GM12878 (cell line): ENCODE measurements at regions not wholly inside any gene's neighbourhood (a gene's known extent, or its start where the extent isn't known, plus 50 kb on each side); places are given as distances from the start of the nearest gene placed in this dataset.

Experiments
- ATAC-seq: fragments of 200-7000 bp; cut with Tn5 transposase; 3 replicates; pipeline ENCODE4 v1.9.1; 2020; ENCODE audit warnings: mild to moderate bottlenecking, moderate library complexity
- BruUV-seq: library from RNA; stranded (reverse); fragments of 400-500 nt; replicated peaks from 2 replicates; lab custom pipeline; 2021; lab: Mats Ljungman, UMichigan
- CTCF ChIA-PET: fragments of 300-600 bp; sonication (Branson Sonifier 250); formaldehyde crosslinking; extraction: SDS; loops from one replicate; lab custom pipeline; 2021; ENCODE audit warnings: inconsistent platforms; lab: Yijun Ruan, JAX
- POLR2A ChIA-PET: fragments of 350-600 bp; formaldehyde crosslinking; extraction: SDS; loops from one replicate; lab custom pipeline; 2021; ENCODE audit warnings: inconsistent platforms; lab: Charles Lee
- RAD21 ChIA-PET: fragments of 300-600 bp; sonication (Branson Sonifier 250); formaldehyde crosslinking; loops from one replicate; lab custom pipeline; 2023; ENCODE audit warnings: antibody characterized with exemption; ENCODE audit not compliant: unreplicated experiment; lab: Charles Lee
- SMC1A ChIA-PET: fragments of 300-600 bp; sonication (Branson Sonifier 250); formaldehyde crosslinking; loops from one replicate; lab custom pipeline; 2023; ENCODE audit not compliant: unreplicated experiment, uncharacterized antibody; lab: Charles Lee
- DNase-seq: peaks from one replicate; pipeline ENCODE4 v3.0.0-alpha.2; 2011; ENCODE audit warnings: low read depth, low spot score
- FAIRE-seq: peaks from 3 replicates; lab custom pipeline; 2011; peaks lifted over from hg19 to GRCh38; lab: Jason Lieb, UNC
- H2AFZ ChIP-seq: 2 replicates; pipeline ENCODE4 v1.6.0; 2011; ENCODE audit warnings: low read depth, low read length, control low read depth; ENCODE audit not compliant: control insufficient read depth
- H3K27ac ChIP-seq: 2 replicates; pipeline ENCODE4 v1.5.1; 2011; ENCODE audit warnings: control low read depth; ENCODE audit not compliant: control insufficient read depth, insufficient read depth
- H3K27me3 ChIP-seq, 2 experiments: replicated peaks in 1 of 2; 2 replicates each; pipeline versions ENCODE4 v1.6.0 to v1.6.1; 2011; ENCODE audit warnings: low read length in 1 of 2; ENCODE audit not compliant: control insufficient read depth in 2 of 2, insufficient read depth in 2 of 2
- H3K36me3 ChIP-seq, 2 experiments: 2 replicates each; pipeline ENCODE4 v1.5.1; 2011; ENCODE audit warnings: low read length in 1 of 2; ENCODE audit not compliant: control insufficient read depth in 2 of 2, insufficient read depth in 2 of 2
- H3K4me1 ChIP-seq: 2 replicates; pipeline ENCODE4 v1.6.1; 2011; ENCODE audit warnings: mild to moderate bottlenecking, low read length, moderate library complexity, mixed read lengths; ENCODE audit not compliant: control insufficient read depth, insufficient read depth
- H3K4me2 ChIP-seq: 2 replicates; pipeline ENCODE4 v1.6.0; 2011; ENCODE audit warnings: control low read depth; ENCODE audit not compliant: control insufficient read depth, insufficient read depth
- H3K4me3 ChIP-seq: fragments of 200-600 bp; sonication (generic); 2 replicates; pipeline ENCODE4 v1.5.1; 2016
- H3K79me2 ChIP-seq: 2 replicates; pipeline ENCODE4 v1.6.0; 2011; ENCODE audit warnings: low read length; ENCODE audit not compliant: control insufficient read depth, insufficient read depth
- H3K9ac ChIP-seq: 2 replicates; pipeline ENCODE4 v1.8.0; 2011; ENCODE audit warnings: low read length, control low read depth, mixed read lengths; ENCODE audit not compliant: control insufficient read depth, insufficient read depth
- H3K9me3 ChIP-seq: replicated peaks from 3 replicates; pipeline ENCODE4 v1.5.1; 2011; ENCODE audit warnings: mild to moderate bottlenecking, low read length; ENCODE audit not compliant: control insufficient read depth, insufficient read depth
- H4K20me1 ChIP-seq: 2 replicates; pipeline ENCODE4 v1.6.0; 2011; ENCODE audit not compliant: control insufficient read depth, insufficient read depth
- FOXM1 ChIP-seq: IDR thresholded peaks from 2 replicates; pipeline ENCODE4 v1.6.1; 2012; ENCODE audit warnings: low read depth, mild to moderate bottlenecking, inconsistent platforms, low read length, moderate library complexity
- NBN ChIP-seq: fragments of 450-650 bp; IDR thresholded peaks from 2 replicates; pipeline ENCODE4 v1.6.1; 2016
- NRF1 ChIP-seq: conservative IDR thresholded peaks from 2 replicates; pipeline ENCODE4 v1.6.1; 2011; ENCODE audit warnings: mild to moderate bottlenecking, low read depth, low read length, improper control_type of control experiment
- PAX5 ChIP-seq: IDR thresholded peaks from 2 replicates; pipeline ENCODE4 v1.6.1; 2011; ENCODE audit warnings: low read depth, low read length, borderline replicate concordance
- SMAD5 ChIP-seq: IDR thresholded peaks from 2 replicates; pipeline ENCODE4 v1.6.1; 2016; ENCODE audit warnings: antibody characterized with exemption, low read depth
- SUZ12 ChIP-seq: fragments of 200-600 bp; sonication (generic); IDR thresholded peaks from one replicate; pipeline ENCODE4 v1.6.1; 2018; ENCODE audit warnings: antibody characterized with exemption, mild to moderate bottlenecking; ENCODE audit not compliant: unreplicated experiment
- TCF12 ChIP-seq: IDR thresholded peaks from 2 replicates; pipeline ENCODE4 v1.6.1; 2011; ENCODE audit warnings: low read depth, mild to moderate bottlenecking, low read length
- YY1 ChIP-seq: IDR thresholded peaks from 2 replicates; pipeline ENCODE4 v1.6.1; 2011; ENCODE audit warnings: low read depth, mild to moderate bottlenecking, low read length
- ZBTB40 ChIP-seq: fragments of 450-650 bp; IDR thresholded peaks from 2 replicates; pipeline ENCODE4 v1.6.1; 2016; ENCODE audit warnings: mild to moderate bottlenecking, moderate library complexity, borderline replicate concordance
- ZNF217 ChIP-seq: fragments of 450-650 bp; IDR thresholded peaks from 2 replicates; pipeline ENCODE4 v1.6.1; 2017; ENCODE audit warnings: antibody characterized with exemption, mild to moderate bottlenecking
- ZNF687 ChIP-seq: fragments of 450-650 bp; IDR thresholded peaks from 2 replicates; pipeline ENCODE4 v1.6.1; 2017; ENCODE audit warnings: mild to moderate bottlenecking, moderate library complexity
- WGBS: methylation state at CpG from one replicate; pipeline ENCODE4 v1.1.6; 2016; ENCODE audit warnings: low lambda C conversion rate; ENCODE audit not compliant: insufficient replicate concordance, insufficient coverage; ENCODE audit errors: missing lambda C conversion rate; 5-methylcytosine and 5-hydroxymethylcytosine counted together
- in situ Hi-C: fragments of 300-500 bp; cut with MboI; formaldehyde crosslinking; loops from 9 replicates; pipeline ENCODE4 v1.14.3; 2018; ENCODE audit warnings: mixed read lengths
- intact Hi-C: fragments of 100-400 bp; cut with micrococcal nuclease; formaldehyde crosslinking; loops from one replicate; pipeline ENCODE4 v1.14.2; 2022; ENCODE audit not compliant: unreplicated experiment

GRCh38 chr10:45093945-45094344 is 93.2 kb downstream of the ZNF22 start:
- ChIA-PET CTCF (no interaction called here), SMC1A (no interaction called here), RAD21 (no interaction called here), POLR2A (no interaction called here)
- Histone ChIP-seq H3K4me1 (no peaks in the 10 kb centered on the region), H2AFZ (no peak overlapping the region), H3K9ac (no peak overlapping the region), H3K9me3 (no peaks in the 10 kb centered on the region), H4K20me1 (no peaks in the 10 kb centered on the region), H3K27ac (no peak overlapping the region), H3K79me2 (no peaks in the 10 kb centered on the region), H3K4me2 (no peak overlapping the region), H3K4me3 (no peak overlapping the region), H3K27me3 (no peaks in the 10 kb centered on the region), H3K36me3 (no peaks in the 10 kb centered on the region)
- no TSS peak for BruUV-seq
- TF ChIP-seq SUZ12 (no peak), NBN (no peak), PAX5 (no peak), NRF1 (no peak), YY1 (no peak), SMAD5 (no peak), FOXM1 (no peak), ZNF687 (no peak), TCF12 (no peak), ZNF217 (no peak), ZBTB40 (no peak)
- FAIRE-seq (no peak), ATAC-seq (no peak), DNase-seq (no peak)
- WGBS, result 21% methylated on average over 6 of the region's 6 CpGs
- intact Hi-C loops, result no loop called here
- in situ Hi-C loops, result no loop called here
